ENCODE measurements at regions not wholly inside any gene's neighbourhood (a gene's known extent, or its start where the extent isn't known, plus 50 kb on each side); places are given as distances from the start of the nearest gene placed in this dataset.
"Not testable (repeated sequence)": the region's sequence is repeated elsewhere in the genome, so short reads cannot be mapped to it uniquely, and the experiment has no call there.

DNA sequence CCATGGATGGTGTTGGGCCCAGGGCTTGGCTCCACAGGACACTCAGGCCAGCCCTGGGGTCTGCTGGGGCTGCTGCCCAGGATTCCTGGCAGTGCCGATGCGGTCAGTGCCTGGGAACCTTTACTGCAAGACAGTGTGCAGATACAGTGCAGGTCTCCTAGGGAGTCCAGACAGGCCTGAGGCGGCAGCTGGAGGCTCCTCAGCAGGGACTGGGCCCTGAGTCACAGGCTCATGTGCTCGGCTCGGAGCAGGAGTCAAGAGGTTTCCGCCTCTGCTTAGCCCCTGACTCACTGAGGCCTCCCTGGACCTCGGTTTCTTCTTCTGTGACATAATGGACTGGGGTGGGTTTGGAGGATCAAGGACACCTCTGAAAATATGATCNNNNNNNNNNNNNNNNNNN lies 3941.6 kb upstream of the TPTE start:
- DNase-seq (ENCODE audit: low spot score); intact Hi-C loops (cut with DNase I); ATAC-seq: not testable (repeated sequence)

Data from sciatic nerve (tissue), 2 donors.